ENCODE measurements at regions not wholly inside any gene's neighbourhood (a gene's known extent, or its start where the extent isn't known, plus 50 kb on each side); places are given as distances from the start of the nearest gene placed in this dataset.
"Not testable (repeated sequence)": the region's sequence is repeated elsewhere in the genome, so short reads cannot be mapped to it uniquely, and the experiment has no call there.

- 90% methylated on average over 5 of the region's 7 CpGs for WGBS (ENCODE audit: insufficient coverage)
- Histone ChIP-seq H3K79me2 (ENCODE audit: insufficient read depth, low read length) (no peaks in the 10 kb centered on the region), H3K4me1 (ENCODE audit: control insufficient read depth in 1 of 2, insufficient read depth in 2 of 2, low read length in 2 of 2) (no peaks in the 10 kb centered on the region), H4K20me1 (ENCODE audit: insufficient read depth, low read length) (no peaks in the 10 kb centered on the region), H3K27me3 (ENCODE audit: control insufficient read depth in 2 of 2, insufficient read depth in 2 of 2, low read length in 2 of 2) (no peaks in the 10 kb centered on the region), H2AFZ (ENCODE audit: insufficient read depth, low read depth, low read length, poor library complexity, severe bottlenecking) (no peak overlapping the region), H3K36me3 (replicated peaks in 1 of 2; ENCODE audit: control insufficient read depth in 1 of 2, insufficient read depth in 2 of 2, low read length in 2 of 2) (no peaks in the 10 kb centered on the region), H3K4me3 (replicated peaks in 1 of 3; ENCODE audit: low read depth in 2 of 3, low read length in 3 of 3) (no peak overlapping the region), H3K9ac (ENCODE audit: insufficient read depth, low read length, poor library complexity, severe bottlenecking) (no peak overlapping the region), H3K4me2 (replicated peaks; ENCODE audit: extremely low read depth, low read length, poor library complexity, severe bottlenecking) (no peak overlapping the region), H3K9me3 (replicated peaks in 1 of 2; ENCODE audit: control insufficient read depth in 1 of 2, insufficient read depth in 1 of 2, low read length in 2 of 2) (no peaks in the 10 kb centered on the region), H3K27ac (ENCODE audit: low read depth in 1 of 2, low read length in 2 of 2) (no peak overlapping the region)
- DNase-seq, result no peak
- H3K27me3 Mint-ChIP-seq (ENCODE audit: low read depth in 3 of 3), result no peaks in the 10 kb centered on the region
- no peak overlapping the region for H3K27ac Mint-ChIP-seq
- TF ChIP-seq, protein P1, sequence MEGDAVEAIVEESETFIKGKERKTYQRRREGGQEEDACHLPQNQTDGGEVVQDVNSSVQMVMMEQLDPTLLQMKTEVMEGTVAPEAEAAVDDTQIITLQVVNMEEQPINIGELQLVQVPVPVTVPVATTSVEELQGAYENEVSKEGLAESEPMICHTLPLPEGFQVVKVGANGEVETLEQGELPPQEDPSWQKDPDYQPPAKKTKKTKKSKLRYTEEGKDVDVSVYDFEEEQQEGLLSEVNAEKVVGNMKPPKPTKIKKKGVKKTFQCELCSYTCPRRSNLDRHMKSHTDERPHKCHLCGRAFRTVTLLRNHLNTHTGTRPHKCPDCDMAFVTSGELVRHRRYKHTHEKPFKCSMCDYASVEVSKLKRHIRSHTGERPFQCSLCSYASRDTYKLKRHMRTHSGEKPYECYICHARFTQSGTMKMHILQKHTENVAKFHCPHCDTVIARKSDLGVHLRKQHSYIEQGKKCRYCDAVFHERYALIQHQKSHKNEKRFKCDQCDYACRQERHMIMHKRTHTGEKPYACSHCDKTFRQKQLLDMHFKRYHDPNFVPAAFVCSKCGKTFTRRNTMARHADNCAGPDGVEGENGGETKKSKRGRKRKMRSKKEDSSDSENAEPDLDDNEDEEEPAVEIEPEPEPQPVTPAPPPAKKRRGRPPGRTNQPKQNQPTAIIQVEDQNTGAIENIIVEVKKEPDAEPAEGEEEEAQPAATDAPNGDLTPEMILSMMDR (IDR thresholded peaks at IDR 0.05), result no peak
- intact Hi-C loops (cut with micrococcal nuclease), result no loop called here
- H3K4me3 Mint-ChIP-seq, result no peak overlapping the region
- no peaks in the 10 kb centered on the region for H3K36me3 Mint-ChIP-seq
- H3K9me3 Mint-ChIP-seq, result peaks cover 0 to 6% (median 4%) of the 10 kb centered on the region in 7 donors
- no peaks in the 10 kb centered on the region for H3K4me1 Mint-ChIP-seq
These were observed 586.8 kb downstream of the EDEM1 start for GRCh38 chr3:5774337-5774736.

GRCh38 chr3:5775100-5775499, 587.6 kb downstream of the EDEM1 start:
- not testable (repeated sequence) for H3K4me3 Mint-ChIP-seq

More at GRCh38 chr3:5775100-5775499, 587.6 kb downstream of the EDEM1 start:
- no CpG with 5 or more reads among the region's 3 CpGs for WGBS (ENCODE audit: insufficient coverage)
- H3K9ac ChIP-seq (ENCODE audit: insufficient read depth, low read length, poor library complexity, severe bottlenecking); H3K4me2 ChIP-seq (replicated peaks; ENCODE audit: extremely low read depth, low read length, poor library complexity, severe bottlenecking); DNase-seq; H3K4me3 ChIP-seq (replicated peaks in 1 of 3; ENCODE audit: low read depth in 2 of 3, low read length in 3 of 3); H3K9me3 Mint-ChIP-seq; H3K27me3 Mint-ChIP-seq (ENCODE audit: low read depth in 3 of 3); intact Hi-C loops (cut with micrococcal nuclease); H3K4me1 Mint-ChIP-seq; H3K27me3 ChIP-seq (ENCODE audit: control insufficient read depth in 2 of 2, insufficient read depth in 2 of 2, low read length in 2 of 2); H2AFZ ChIP-seq (ENCODE audit: insufficient read depth, low read depth, low read length, poor library complexity, severe bottlenecking); H3K36me3 Mint-ChIP-seq; H3K36me3 ChIP-seq (replicated peaks in 1 of 2; ENCODE audit: control insufficient read depth in 1 of 2, insufficient read depth in 2 of 2, low read length in 2 of 2); H4K20me1 ChIP-seq (ENCODE audit: insufficient read depth, low read length); H3K4me1 ChIP-seq (ENCODE audit: control insufficient read depth in 1 of 2, insufficient read depth in 2 of 2, low read length in 2 of 2); H3K79me2 ChIP-seq (ENCODE audit: insufficient read depth, low read length); H3K27ac ChIP-seq (ENCODE audit: low read depth in 1 of 2, low read length in 2 of 2); H3K9me3 ChIP-seq (replicated peaks in 1 of 2; ENCODE audit: control insufficient read depth in 1 of 2, insufficient read depth in 1 of 2, low read length in 2 of 2): not testable (repeated sequence)
- H3K27ac Mint-ChIP-seq, result peak overlapping the region in 1 of 7 donors; percentile 79
